ENCODE measurements at regions not wholly inside any gene's neighbourhood (a gene's known extent, or its start where the extent isn't known, plus 50 kb on each side); places are given as distances from the start of the nearest gene placed in this dataset.

DNA sequence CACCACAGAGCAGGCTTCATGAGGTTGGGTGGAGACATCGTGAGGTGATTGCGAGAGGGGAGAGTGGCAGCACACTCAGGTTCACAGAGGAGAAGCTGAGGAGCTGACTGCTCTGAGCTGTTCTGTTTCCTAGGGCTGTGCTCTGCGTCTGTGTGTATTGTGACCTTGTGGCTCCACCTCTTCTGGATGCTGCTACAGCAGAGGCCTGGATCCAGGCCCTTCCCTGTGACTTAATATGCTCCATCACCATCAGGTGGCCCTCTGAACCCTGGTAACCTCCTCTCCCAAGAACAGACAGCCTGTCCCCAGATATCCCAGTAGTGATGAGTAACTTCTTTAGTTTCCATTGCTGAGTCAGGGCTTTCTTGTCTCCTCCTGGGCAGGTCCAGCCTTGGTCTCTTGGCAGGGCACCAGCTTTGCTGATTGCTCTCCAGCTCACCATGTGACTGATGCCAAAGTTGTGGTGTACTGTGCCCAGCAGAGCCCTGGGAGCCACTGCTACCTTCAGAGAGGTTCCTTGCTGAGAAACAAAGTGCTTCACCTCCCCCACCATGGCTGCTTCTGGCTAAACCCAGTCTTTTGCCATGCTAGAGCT is 212.8 kb upstream of the CHD1 start:
- DNase-seq (no peak), ATAC-seq (no peak)
- intact Hi-C loops (cut with DNase I): no loop called here
- Histone ChIP-seq H3K4me1 (no peaks in the 10 kb centered on the region), H3K4me3 (no peak overlapping the region), H3K36me3 (no peaks in the 10 kb centered on the region), H3K9me3 (no peaks in the 10 kb centered on the region), H3K27ac (no peak overlapping the region), H3K27me3 (no peaks in the 10 kb centered on the region)
- TF ChIP-seq, protein P1, sequence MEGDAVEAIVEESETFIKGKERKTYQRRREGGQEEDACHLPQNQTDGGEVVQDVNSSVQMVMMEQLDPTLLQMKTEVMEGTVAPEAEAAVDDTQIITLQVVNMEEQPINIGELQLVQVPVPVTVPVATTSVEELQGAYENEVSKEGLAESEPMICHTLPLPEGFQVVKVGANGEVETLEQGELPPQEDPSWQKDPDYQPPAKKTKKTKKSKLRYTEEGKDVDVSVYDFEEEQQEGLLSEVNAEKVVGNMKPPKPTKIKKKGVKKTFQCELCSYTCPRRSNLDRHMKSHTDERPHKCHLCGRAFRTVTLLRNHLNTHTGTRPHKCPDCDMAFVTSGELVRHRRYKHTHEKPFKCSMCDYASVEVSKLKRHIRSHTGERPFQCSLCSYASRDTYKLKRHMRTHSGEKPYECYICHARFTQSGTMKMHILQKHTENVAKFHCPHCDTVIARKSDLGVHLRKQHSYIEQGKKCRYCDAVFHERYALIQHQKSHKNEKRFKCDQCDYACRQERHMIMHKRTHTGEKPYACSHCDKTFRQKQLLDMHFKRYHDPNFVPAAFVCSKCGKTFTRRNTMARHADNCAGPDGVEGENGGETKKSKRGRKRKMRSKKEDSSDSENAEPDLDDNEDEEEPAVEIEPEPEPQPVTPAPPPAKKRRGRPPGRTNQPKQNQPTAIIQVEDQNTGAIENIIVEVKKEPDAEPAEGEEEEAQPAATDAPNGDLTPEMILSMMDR (IDR thresholded peaks at IDR 0.05): no peak

DNA sequence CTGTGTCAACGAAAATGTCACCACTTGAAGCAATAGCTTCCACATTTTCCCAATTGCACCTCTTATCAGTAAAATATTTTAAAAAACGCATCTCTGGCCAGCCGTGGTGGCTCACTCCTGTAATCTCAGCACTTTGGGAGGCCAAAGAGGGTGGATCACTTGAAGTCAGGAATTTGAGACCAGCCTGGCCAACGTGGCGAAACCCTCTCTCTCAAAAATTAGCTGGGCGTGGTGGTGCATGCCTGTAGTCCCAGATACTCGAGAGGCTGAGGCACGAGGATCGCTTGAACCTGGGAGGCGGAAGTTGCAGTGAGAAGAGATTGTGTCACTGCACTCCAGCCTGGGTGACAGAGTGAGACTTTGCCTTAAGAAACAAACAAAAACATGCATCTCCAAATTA is 210.1 kb upstream of the CHD1 start:
- Histone ChIP-seq H3K4me3 (no peak overlapping the region), H3K4me1 (no peaks in the 10 kb centered on the region), H3K27me3 (no peaks in the 10 kb centered on the region), H3K27ac (no peak overlapping the region), H3K9me3 (no peaks in the 10 kb centered on the region), H3K36me3 (no peaks in the 10 kb centered on the region)
- intact Hi-C loops (cut with DNase I): no loop called here
- TF ChIP-seq, protein P1 (IDR thresholded peaks at IDR 0.05): no peak
- ATAC-seq (no peak), DNase-seq (no peak)

DNA sequence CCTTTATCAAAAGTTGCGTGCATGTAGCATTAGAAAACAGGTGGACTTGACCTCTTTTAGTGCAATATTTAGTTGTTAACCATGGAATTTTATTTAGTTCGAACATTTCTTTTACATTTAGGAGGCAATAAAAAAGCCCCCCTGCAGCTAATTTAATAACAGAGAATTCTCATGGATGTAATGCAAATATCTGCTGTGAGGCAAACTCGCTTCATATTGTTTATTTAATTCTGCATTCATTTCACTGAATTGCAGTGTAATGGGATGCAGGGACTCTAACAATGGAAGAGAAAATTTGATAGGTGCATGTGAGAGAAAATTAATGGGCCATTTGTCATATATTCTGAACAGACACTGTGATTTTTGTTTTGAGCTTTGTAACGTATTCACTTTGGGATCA is 205.1 kb upstream of the CHD1 start:
- H3K4me3 ChIP-seq: no peak overlapping the region
- no peaks in the 10 kb centered on the region for H3K27me3 ChIP-seq
- TF ChIP-seq, protein P1 (IDR thresholded peaks at IDR 0.05): no peak
- intact Hi-C loops (cut with DNase I): no loop called here
- H3K36me3 ChIP-seq: no peaks in the 10 kb centered on the region
- no peak for DNase-seq
- no peaks in the 10 kb centered on the region for H3K9me3 ChIP-seq
- no peak for ATAC-seq
- no peaks in the 10 kb centered on the region for H3K4me1 ChIP-seq
- no peak overlapping the region for H3K27ac ChIP-seq

DNA sequence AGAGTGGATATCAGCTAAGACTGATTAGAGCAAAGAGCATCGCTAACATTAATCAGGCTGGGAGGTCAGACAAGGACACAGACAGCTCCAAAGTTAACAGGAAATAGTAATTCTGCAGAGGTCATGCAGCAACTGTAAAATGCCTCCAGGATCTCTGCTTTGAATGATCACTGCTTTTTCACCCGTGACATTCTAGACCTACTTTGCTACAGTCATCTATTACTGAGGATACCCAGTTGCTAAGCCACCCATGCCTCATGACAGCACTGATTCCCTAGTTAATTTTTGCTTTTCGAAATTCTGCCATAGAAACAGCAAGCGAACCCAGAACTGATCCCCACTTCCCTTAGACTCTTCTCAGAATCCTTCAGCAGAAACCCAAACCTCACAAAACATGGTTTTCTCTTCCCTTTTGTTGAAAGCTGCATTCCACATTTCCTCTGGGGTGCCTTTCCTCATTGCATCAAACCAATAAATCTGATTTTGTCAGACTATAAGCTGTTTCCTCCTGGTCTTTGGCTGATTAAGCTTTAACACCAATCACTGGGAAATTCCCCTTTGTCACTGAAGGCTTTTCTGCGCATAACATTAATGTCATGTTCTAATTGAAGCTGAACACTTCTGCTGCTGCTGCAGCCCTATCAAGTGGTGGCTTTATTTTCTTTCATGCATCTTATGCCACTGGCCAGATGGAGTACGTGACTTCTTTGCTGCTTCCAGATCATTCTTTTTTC is 201.1 kb upstream of the CHD1 start:
- DNase-seq: no peak
- TF ChIP-seq, protein P1 (IDR thresholded peaks at IDR 0.05): no peak
- Histone ChIP-seq H3K9me3 (no peaks in the 10 kb centered on the region), H3K27ac (no peak overlapping the region), H3K4me3 (no peak overlapping the region), H3K27me3 (no peaks in the 10 kb centered on the region), H3K4me1 (no peaks in the 10 kb centered on the region), H3K36me3 (no peaks in the 10 kb centered on the region)
- intact Hi-C loops (cut with DNase I): no loop called here
- no peak for ATAC-seq

DNA sequence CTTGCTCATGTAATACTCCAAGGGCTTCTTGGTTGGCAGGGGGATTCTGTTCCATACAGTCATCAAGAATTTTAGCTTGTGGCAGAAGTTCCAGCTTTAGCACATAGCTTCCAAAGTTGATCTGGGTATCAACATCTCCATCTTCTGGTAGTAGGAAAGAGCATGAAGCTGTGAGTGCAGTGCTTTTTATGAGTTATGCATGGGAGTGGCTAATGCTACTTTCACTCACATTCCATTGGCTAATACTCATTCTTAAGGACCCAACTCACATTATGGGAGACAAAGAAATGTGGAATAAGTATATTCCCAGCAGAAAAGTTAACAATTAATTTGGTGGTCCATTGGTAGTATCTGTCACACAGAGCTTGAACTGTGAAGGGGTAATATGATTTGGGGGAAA is 194.2 kb upstream of the CHD1 start:
- intact Hi-C loops (cut with DNase I): no loop called here
- H3K27me3 ChIP-seq: no peaks in the 10 kb centered on the region
- no peak for ATAC-seq

More for the DNA sequence above, 194.2 kb upstream of the CHD1 start:
- no peak overlapping the region for H3K4me3 ChIP-seq
- no peaks in the 10 kb centered on the region for H3K36me3 ChIP-seq
- TF ChIP-seq, protein P1 (IDR thresholded peaks at IDR 0.05): no peak
- H3K4me1 ChIP-seq: no peaks in the 10 kb centered on the region
- no peak overlapping the region for H3K27ac ChIP-seq
- H3K9me3 ChIP-seq: no peaks in the 10 kb centered on the region
- no peak for DNase-seq
